T-cell (primary cell): ENCODE measurements at regions not wholly inside any gene's neighbourhood (a gene's known extent, or its start where the extent isn't known, plus 50 kb on each side); places are given as distances from the start of the nearest gene placed in this dataset.

Experiments
- ATAC-seq, 4 experiments: fragments of 200-7000 bp in 3 of 4; fragments of 150-1000 bp in 1 of 4; cut with Tn5 transposase; replicated peaks in 1 of 4; 1 replicate in 3 of 4; 2 replicates in 1 of 4; pipeline ENCODE4 v1.10.0; 2021; ENCODE audit warnings: moderate library complexity in 3 of 4, mild to moderate bottlenecking in 2 of 4, moderate number of reproducible peaks in 1 of 4
- CTCF ChIA-PET, 2 donors: fragments of 300-600 bp; sonication (Branson Sonifier 250); formaldehyde crosslinking; loops; one replicate each; lab custom pipeline; 2022; ENCODE audit warnings: antibody characterized with exemption in 2 of 2; lab: Charles Lee
- POLR2A ChIA-PET, 2 donors: fragments of 300-600 bp; sonication (Branson Sonifier 250); formaldehyde crosslinking; loops; one replicate each; lab custom pipeline; 2022; ENCODE audit warnings: antibody characterized with exemption in 2 of 2; lab: Charles Lee
- DNase-seq, 35 experiments: peaks; one replicate each; pipeline versions ENCODE4 v3.0.0 to v3.0.0-alpha.2; 2013 to 2023
- H3K27ac ChIP-seq: one replicate; pipeline ENCODE4 v1.5.1; 2013; ENCODE audit warnings: low read length
- H3K27me3 ChIP-seq, 2 experiments: replicated peaks in 1 of 2; 1 replicate in 1 of 2; 2 replicates in 1 of 2; pipeline versions ENCODE4 v1.6.1 to v1.7.0; 2013; ENCODE audit warnings: low read length in 1 of 2, mixed read lengths in 1 of 2; ENCODE audit not compliant: control insufficient read depth in 2 of 2, insufficient read depth in 2 of 2; ENCODE audit errors: extremely low read depth in 1 of 2
- H3K36me3 ChIP-seq, 2 donors: 1 replicate in 1 of 2; 2 replicates in 1 of 2; pipeline versions ENCODE4 v1.6.1 to v1.7.0; 2013; ENCODE audit warnings: low read length in 1 of 2; ENCODE audit not compliant: control insufficient read depth in 2 of 2, insufficient read depth in 1 of 2; ENCODE audit errors: extremely low read depth in 1 of 2
- H3K4me1 ChIP-seq, 2 experiments: 1 replicate in 1 of 2; 2 replicates in 1 of 2; pipeline versions ENCODE4 v1.6.1 to v1.7.0; 2013; ENCODE audit warnings: low read length in 2 of 2, mixed read lengths in 1 of 2; ENCODE audit not compliant: insufficient read depth in 2 of 2, control insufficient read depth in 1 of 2; ENCODE audit errors: extremely low read depth in 1 of 2
- H3K4me3 ChIP-seq, 2 donors: 1 replicate in 1 of 2; 2 replicates in 1 of 2; pipeline versions ENCODE4 v1.5.1 to v1.7.0; 2013; ENCODE audit warnings: mild to moderate bottlenecking in 2 of 2, low read length in 1 of 2, moderate library complexity in 1 of 2; ENCODE audit not compliant: control insufficient read depth in 1 of 2; ENCODE audit errors: extremely low read depth in 1 of 2
- H3K9me3 ChIP-seq: 2 replicates; pipeline ENCODE4 v1.7.0; 2013
- H3K27ac Mint-ChIP-seq, 2 donors: one replicate each; pipeline ENCODE4 v1.8.0; 2020 to 2021; ENCODE audit warnings: mild to moderate bottlenecking in 2 of 2, mixed read lengths in 2 of 2
- H3K27me3 Mint-ChIP-seq, 2 donors: one replicate each; pipeline ENCODE4 v1.8.0; 2021 to 2022; ENCODE audit warnings: mixed read lengths in 2 of 2
- H3K36me3 Mint-ChIP-seq: one replicate; pipeline ENCODE4 v1.8.0; 2021; ENCODE audit warnings: mixed read lengths
- H3K4me1 Mint-ChIP-seq, 3 donors: one replicate each; pipeline ENCODE4 v1.8.0; 2020 to 2022; ENCODE audit warnings: mixed read lengths in 3 of 3, mild to moderate bottlenecking in 1 of 3
- H3K4me3 Mint-ChIP-seq, 3 donors: one replicate each; pipeline ENCODE4 v1.8.0; 2020 to 2022; ENCODE audit warnings: mild to moderate bottlenecking in 3 of 3, mixed read lengths in 3 of 3, moderate library complexity in 3 of 3
- H3K9me3 Mint-ChIP-seq, 3 donors: one replicate each; pipeline ENCODE4 v1.8.0; 2020 to 2022; ENCODE audit warnings: mixed read lengths in 3 of 3
- WGBS: methylation state at CpG from one replicate; pipeline ENCODE4 v1.1.5; 2013; ENCODE audit warnings: missing lambda C conversion rate; ENCODE audit not compliant: insufficient coverage; 5-methylcytosine and 5-hydroxymethylcytosine counted together

- H3K27me3 ChIP-seq = no peaks in the 10 kb centered on the region
- no peaks in the 10 kb centered on the region for H3K9me3 ChIP-seq
- ChIA-PET CTCF (no interaction called here), POLR2A (no interaction called here)
- H3K4me3 ChIP-seq = no peak overlapping the region
- H3K27ac ChIP-seq = no peak overlapping the region
- no peak overlapping the region for H3K4me3 Mint-ChIP-seq
- no peaks in the 10 kb centered on the region for H3K4me1 Mint-ChIP-seq
- WGBS = no CpG with 5 or more reads among the region's 4 CpGs
- DNase-seq (no peak), ATAC-seq (no peak)
- no peaks in the 10 kb centered on the region for H3K36me3 ChIP-seq
- H3K9me3 Mint-ChIP-seq = no peaks in the 10 kb centered on the region
- H3K36me3 Mint-ChIP-seq = no peaks in the 10 kb centered on the region
- H3K27ac Mint-ChIP-seq = no peak overlapping the region
- peaks cover 4% of the 10 kb centered on the region in 2 donors for H3K27me3 Mint-ChIP-seq
- no peaks in the 10 kb centered on the region for H3K4me1 ChIP-seq
Observed at GRCh38 chr9:7363777-7364477, 435.7 kb downstream of the DMAC1 start.

GRCh38 chr9:7360513-7360912, 439.1 kb downstream of the DMAC1 start:
- Histone ChIP-seq H3K4me3 (no peak overlapping the region), H3K27me3 (no peaks in the 10 kb centered on the region), H3K9me3 (no peaks in the 10 kb centered on the region), H3K36me3 (no peaks in the 10 kb centered on the region), H3K27ac (no peak overlapping the region), H3K4me1 (no peaks in the 10 kb centered on the region)
- ChIA-PET POLR2A (interaction anchor here in 1 of 2 donors (0.6 kb wide), 1 partner anchor 19 kb away, joined by 4 read pairs; no protein-coding TSS in a partner anchor), CTCF (no interaction called here)
- 78% methylated on average over 4 of the region's 4 CpGs for WGBS
- peaks cover 4 to 11% of the 10 kb centered on the region in 2 donors for H3K27me3 Mint-ChIP-seq
- ATAC-seq (no peak), DNase-seq (no peak)
- H3K27ac Mint-ChIP-seq = no peak overlapping the region
- H3K4me3 Mint-ChIP-seq = no peak overlapping the region
- H3K36me3 Mint-ChIP-seq = no peaks in the 10 kb centered on the region
- no peaks in the 10 kb centered on the region for H3K4me1 Mint-ChIP-seq
- H3K9me3 Mint-ChIP-seq = no peaks in the 10 kb centered on the region

- Histone ChIP-seq H3K27me3 (no peaks in the 10 kb centered on the region), H3K4me3 (no peak overlapping the region), H3K4me1 (no peaks in the 10 kb centered on the region), H3K27ac (no peak overlapping the region), H3K36me3 (no peaks in the 10 kb centered on the region), H3K9me3 (no peaks in the 10 kb centered on the region)
- DNase-seq = no peak
- no peak for ATAC-seq
- CTCF ChIA-PET = no interaction called here
- no peaks in the 10 kb centered on the region for H3K4me1 Mint-ChIP-seq
- POLR2A ChIA-PET = no interaction called here
- no peak overlapping the region for H3K4me3 Mint-ChIP-seq
- no peaks in the 10 kb centered on the region for H3K36me3 Mint-ChIP-seq
- H3K27ac Mint-ChIP-seq = no peak overlapping the region
- H3K9me3 Mint-ChIP-seq = no peaks in the 10 kb centered on the region
- peaks cover 9 to 16% of the 10 kb centered on the region in 2 donors for H3K27me3 Mint-ChIP-seq
Observed at GRCh38 chr9:7358876-7359275, 440.7 kb downstream of the DMAC1 start.

GRCh38 chr9:7354704-7355103, 444.9 kb downstream of the DMAC1 start:
- no peak overlapping the region for H3K4me3 ChIP-seq
- no peaks in the 10 kb centered on the region for H3K27me3 ChIP-seq
- DNase-seq (no peak), ATAC-seq (no peak)
- ChIA-PET POLR2A (no interaction called here), CTCF (no interaction called here)
- Mint-ChIP-seq H3K4me1 (no peaks in the 10 kb centered on the region), H3K36me3 (no peaks in the 10 kb centered on the region), H3K9me3 (no peaks in the 10 kb centered on the region), H3K27me3 (peaks cover 12 to 14% of the 10 kb centered on the region in 2 donors), H3K4me3 (no peak overlapping the region), H3K27ac (no peak overlapping the region)
- H3K9me3 ChIP-seq = no peaks in the 10 kb centered on the region
- H3K36me3 ChIP-seq = no peaks in the 10 kb centered on the region
- H3K4me1 ChIP-seq = no peaks in the 10 kb centered on the region
- no peak overlapping the region for H3K27ac ChIP-seq

GRCh38 chr9:7348692-7349091, 450.9 kb downstream of the DMAC1 start:
- H3K4me3 Mint-ChIP-seq = no peak overlapping the region

GRCh38 chr9:7347556-7347955, 452.0 kb downstream of the DMAC1 start:
- Mint-ChIP-seq H3K9me3 (peaks cover 0 to 3% (median 2%) of the 10 kb centered on the region in 3 donors), H3K4me1 (no peaks in the 10 kb centered on the region), H3K27ac (no peak overlapping the region), H3K4me3 (no peak overlapping the region), H3K27me3 (peaks cover 5 to 13% of the 10 kb centered on the region in 2 donors), H3K36me3 (no peaks in the 10 kb centered on the region)
- CTCF ChIA-PET = no interaction called here
- no peaks in the 10 kb centered on the region for H3K9me3 ChIP-seq
- H3K36me3 ChIP-seq = no peaks in the 10 kb centered on the region
- whole genome bisulfite sequencing = no CpG with 5 or more reads among the region's 4 CpGs
- DNase-seq = no peak
- no peak overlapping the region for H3K4me3 ChIP-seq
- H3K4me1 ChIP-seq = no peaks in the 10 kb centered on the region
- no peak overlapping the region for H3K27ac ChIP-seq
- POLR2A ChIA-PET = no interaction called here
- H3K27me3 ChIP-seq = no peaks in the 10 kb centered on the region
- ATAC-seq = no peak

More at GRCh38 chr9:7348692-7349091, 450.9 kb downstream of the DMAC1 start:
- Mint-ChIP-seq H3K27ac (no peak overlapping the region), H3K27me3 (peaks cover 5 to 17% of the 10 kb centered on the region in 2 donors), H3K4me1 (no peaks in the 10 kb centered on the region), H3K9me3 (peaks cover 0 to 3% (median 2%) of the 10 kb centered on the region in 3 donors), H3K36me3 (no peaks in the 10 kb centered on the region)
- no peaks in the 10 kb centered on the region for H3K9me3 ChIP-seq
- H3K36me3 ChIP-seq = no peaks in the 10 kb centered on the region
- H3K27ac ChIP-seq = no peak overlapping the region
- ATAC-seq = no peak
- H3K4me3 ChIP-seq = no peak overlapping the region
- no peaks in the 10 kb centered on the region for H3K4me1 ChIP-seq
- DNase-seq = no peak
- POLR2A ChIA-PET = interaction anchor here in 1 of 2 donors (0.7 kb wide), 1 partner anchor 536 kb away, joined by 7 read pairs; no protein-coding TSS in a partner anchor
- no peaks in the 10 kb centered on the region for H3K27me3 ChIP-seq
- CTCF ChIA-PET = interaction anchor here in 1 of 2 donors (0.7 kb wide), 1 partner anchor 103 kb away, joined by 5 read pairs; no protein-coding TSS in a partner anchor
